HepG2 (cell line): ENCODE measurements at regions not wholly inside any gene's neighbourhood (a gene's known extent, or its start where the extent isn't known, plus 50 kb on each side); places are given as distances from the start of the nearest gene placed in this dataset.
A peak's percentile ranks its signal among the peaks of the same experiment; 100 is the strongest.

ENCODE experiments used
- ATAC-seq: fragments of 200-7000 bp; cut with Tn5 transposase; 3 replicates; pipeline ENCODE4 v1.9.1; 2020; ENCODE audit warnings: mild to moderate bottlenecking, moderate library complexity
- BruUV-seq: library from RNA; stranded (reverse); fragments of 400-500 nt; replicated peaks from 2 replicates; lab custom pipeline; 2021; lab: Mats Ljungman, UMichigan
- CTCF ChIA-PET: fragments of 300-600 bp; formaldehyde crosslinking; extraction: SDS; loops from one replicate; lab custom pipeline; 2021; ENCODE audit warnings: low total read pairs, inconsistent platforms, low intra/inter-chr PET ratio; lab: Yijun Ruan, JAX
- POLR2A ChIA-PET: fragments of 350-600 bp; sonication (Branson Sonifier 250); formaldehyde crosslinking; loops from one replicate; lab custom pipeline; 2020; ENCODE audit warnings: antibody characterized with exemption, inconsistent platforms; lab: Yijun Ruan, JAX
- DNase-seq: peaks from one replicate; pipeline ENCODE4 v3.0.0-alpha.2; 2015; ENCODE audit warnings: low spot score
- FAIRE-seq: peaks from 3 replicates; lab custom pipeline; 2011; peaks lifted over from hg19 to GRCh38; lab: Jason Lieb, UNC
- H2AFZ ChIP-seq: one replicate; pipeline ENCODE4 v1.6.1; 2011; ENCODE audit warnings: low read length, inconsistent platforms
- H3K27ac ChIP-seq: fragments of 300-600 bp; 3 replicates; pipeline ENCODE4 v1.8.0; 2011; ENCODE audit warnings: mixed run types, mild to moderate bottlenecking, mixed read lengths, low read length, inconsistent platforms; ENCODE audit not compliant: insufficient read depth; ENCODE audit errors: extremely low read length
- H3K27me3 ChIP-seq, 2 experiments: fragments of 200-600 bp in 1 of 2; 2 replicates in 1 of 2; 3 replicates in 1 of 2; pipeline versions ENCODE4 v1.6.0 to v1.8.0; 2011; ENCODE audit warnings: low read length in 2 of 2, mild to moderate bottlenecking in 2 of 2, moderate library complexity in 2 of 2, inconsistent platforms in 1 of 2; ENCODE audit not compliant: insufficient read depth in 2 of 2, control insufficient read depth in 1 of 2
- H3K36me3 ChIP-seq, 2 experiments: fragments of 200-600 bp in 1 of 2; replicated peaks in 1 of 2; 2 replicates in 1 of 2; 3 replicates in 1 of 2; pipeline versions ENCODE4 v1.5.1 to v1.8.0; 2011; ENCODE audit warnings: low read length in 2 of 2, inconsistent platforms in 1 of 2; ENCODE audit not compliant: insufficient read depth in 2 of 2, control insufficient read depth in 1 of 2
- H3K4me1 ChIP-seq: 2 replicates; pipeline ENCODE4 v1.5.1; 2012; ENCODE audit warnings: low read length, inconsistent platforms; ENCODE audit not compliant: insufficient read depth
- H3K4me2 ChIP-seq: 2 replicates; pipeline ENCODE4 v1.6.0; 2011; ENCODE audit warnings: low read depth, low read length, inconsistent platforms
- H3K4me3 ChIP-seq, 3 experiments: fragments of 200-600 bp in 1 of 3; sonication (generic), shearing (Covaris generic) in 1 of 3; replicated peaks in 1 of 3; 2 replicates each; pipeline ENCODE4 v1.5.1; 2011 to 2016; ENCODE audit warnings: low read length in 3 of 3, inconsistent platforms in 2 of 3, low read depth in 2 of 3, mild to moderate bottlenecking in 2 of 3, control low read depth in 1 of 3, mixed read lengths in 1 of 3; ENCODE audit not compliant: insufficient read depth in 1 of 3
- H3K79me2 ChIP-seq: one replicate; pipeline ENCODE4 v1.6.1; 2011; ENCODE audit warnings: low read length, inconsistent platforms; ENCODE audit not compliant: insufficient read depth
- H3K9ac ChIP-seq: 2 replicates; pipeline ENCODE4 v1.6.0; 2011; ENCODE audit warnings: mild to moderate bottlenecking, low read depth, low read length, inconsistent platforms; ENCODE audit not compliant: insufficient read depth
- H3K9me3 ChIP-seq: 2 replicates; pipeline ENCODE4 v1.5.1; 2012; ENCODE audit warnings: mild to moderate bottlenecking, low read length
- H4K20me1 ChIP-seq: 2 replicates; pipeline ENCODE4 v1.6.0; 2011; ENCODE audit warnings: inconsistent platforms, mild to moderate bottlenecking, low read length, moderate library complexity; ENCODE audit not compliant: insufficient read depth
- HMG20A ChIP-seq: IDR thresholded peaks from 2 replicates; pipeline ENCODE4 v1.6.1; 2016; ENCODE audit warnings: borderline replicate concordance
- HMGA1 ChIP-seq: sonication (generic); formaldehyde crosslinking; conservative IDR thresholded peaks from 2 replicates; pipeline ENCODE4 v1.4.0; 2020; ENCODE audit warnings: missing genetic modification reagents
- HOXA9 ChIP-seq: sonication (generic); formaldehyde crosslinking; IDR thresholded peaks from 2 replicates; pipeline ENCODE4 v1.8.1; 2022; ENCODE audit warnings: missing genetic modification reagents, mild to moderate bottlenecking, moderate library complexity, borderline replicate concordance
- NFKB2 ChIP-seq: sonication (generic); formaldehyde crosslinking; IDR thresholded peaks from 2 replicates; pipeline ENCODE4 v1.4.0; 2020; ENCODE audit warnings: missing genetic modification reagents, borderline replicate concordance
- SOX13 ChIP-seq, 3 experiments: fragments of 450-650 bp in 1 of 3; sonication (generic) in 1 of 3; formaldehyde crosslinking in 1 of 3; IDR thresholded peaks in 2 of 3; conservative IDR thresholded peaks in 1 of 3; 2 replicates each; pipeline versions ENCODE4 v1.5.0 to v1.6.1; 2016 to 2020; ENCODE audit warnings: antibody characterized with exemption in 1 of 3, mild to moderate bottlenecking in 1 of 3, missing compliant biosample characterization in 1 of 3, missing genetic modification reagents in 1 of 3, moderate library complexity in 1 of 3
- ZC3H4 ChIP-seq: sonication (generic); formaldehyde crosslinking; IDR thresholded peaks from 2 replicates; pipeline ENCODE4 v1.4.0; 2020; ENCODE audit warnings: missing genetic modification reagents, borderline replicate concordance
- ZFP36L1 ChIP-seq: sonication (generic); formaldehyde crosslinking; IDR thresholded peaks from 2 replicates; pipeline ENCODE4 v1.8.0; 2022; ENCODE audit warnings: mild to moderate bottlenecking, missing genetic modification reagents, moderate library complexity
- ZFP82 ChIP-seq: sonication (generic); formaldehyde crosslinking; IDR thresholded peaks from 2 replicates; pipeline ENCODE4 v1.5.1; 2020; ENCODE audit warnings: mild to moderate bottlenecking, missing genetic modification reagents, borderline replicate concordance
- ZNF34 ChIP-seq: sonication (generic); formaldehyde crosslinking; IDR thresholded peaks from 2 replicates; pipeline ENCODE4 v1.4.0; 2020; ENCODE audit warnings: mild to moderate bottlenecking, missing genetic modification reagents, borderline replicate concordance
- ZNF431 ChIP-seq: sonication (generic); formaldehyde crosslinking; IDR thresholded peaks from 2 replicates; pipeline ENCODE4 v1.9.0; 2022; ENCODE audit warnings: missing genetic modification reagents, low read depth, mild to moderate bottlenecking, borderline replicate concordance
- WGBS: methylation state at CpG from one replicate; pipeline ENCODE4 v1.1.6; 2017; ENCODE audit warnings: low lambda C conversion rate; 5-methylcytosine and 5-hydroxymethylcytosine counted together
- in situ Hi-C: cut with HindIII; loops from 2 replicates; pipeline ENCODE4 v1.10.0; 2017; ENCODE audit warnings: low pct_unique_long_range_greater_than_20kb; ENCODE audit not compliant: extremely low pct_ligation_motif_present
- intact Hi-C: fragments of 100-400 bp; cut with micrococcal nuclease; formaldehyde crosslinking; loops from one replicate; pipeline ENCODE4 v1.10.0; 2022; ENCODE audit not compliant: unreplicated experiment
- TF ChIP-seq, protein P1 (sequence below): sonication (generic); formaldehyde crosslinking; IDR thresholded peaks from 2 replicates; pipeline ENCODE4 v1.4.0; 2020; ENCODE audit warnings: missing genetic modification reagents, borderline replicate concordance
- TF ChIP-seq, protein P2 (sequence below): sonication (generic); formaldehyde crosslinking; IDR thresholded peaks from 2 replicates; pipeline ENCODE4 v1.4.0; 2020; ENCODE audit warnings: missing genetic modification reagents, borderline replicate concordance
- TF ChIP-seq, protein P3 (sequence below): sonication (generic); formaldehyde crosslinking; conservative IDR thresholded peaks from 2 replicates; pipeline ENCODE4 v1.4.0; 2020; ENCODE audit warnings: missing genetic modification reagents
- TF ChIP-seq, protein P4 (sequence below): sonication (generic); formaldehyde crosslinking; IDR thresholded peaks from 2 replicates; pipeline ENCODE4 v1.8.0; 2022; ENCODE audit warnings: mild to moderate bottlenecking, missing genetic modification reagents, borderline replicate concordance

DNA sequence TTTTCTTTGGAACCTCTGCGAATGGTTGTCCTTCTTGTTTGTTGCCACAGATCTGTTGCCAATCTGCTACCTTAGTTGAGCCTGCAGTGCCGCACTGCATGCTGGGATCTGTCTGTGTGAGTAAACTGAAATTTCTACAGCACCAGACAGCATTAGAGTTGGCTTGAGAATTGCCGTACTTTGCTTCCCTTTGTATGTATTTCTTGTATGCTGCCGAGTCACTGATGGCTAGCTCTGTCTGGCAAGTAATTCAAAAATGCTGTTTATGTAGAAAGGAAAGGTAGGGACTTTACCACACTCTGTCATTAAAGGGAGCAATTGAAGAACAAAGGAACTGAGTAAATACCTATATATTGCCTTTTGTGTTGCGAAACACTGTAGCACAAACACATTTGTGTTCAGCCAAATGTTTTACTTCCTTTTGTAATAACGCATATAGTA is 857.4 kb downstream of the USP25 start:
- Histone ChIP-seq H3K79me2 (no peaks in the 10 kb centered on the region), H3K36me3 (no peaks in the 10 kb centered on the region), H3K9ac (no peak overlapping the region), H3K9me3 (no peaks in the 10 kb centered on the region), H3K4me2 (no peak overlapping the region; the same call in 1 of the 2 replicates), H3K4me1 (peaks cover 9% of the 10 kb centered on the region), H3K27ac (no peak overlapping the region), H3K4me3 (no peak overlapping the region), H3K27me3 (no peaks in the 10 kb centered on the region), H2AFZ (no peak overlapping the region), H4K20me1 (no peaks in the 10 kb centered on the region)
- in situ Hi-C loops: no loop called here
- BruUV-seq: no TSS peak
- POLR2A ChIA-PET: no interaction called here
- peak; percentile 38 for DNase-seq
- intact Hi-C loops: no loop called here
- CTCF ChIA-PET: no interaction called here
- peak; percentile 74 for ATAC-seq
- FAIRE-seq: no peak
- WGBS: 12% methylated on average over 6 of the region's 6 CpGs
- TF ChIP-seq ZFP36L1 (CRISPR knock-in tag) (no peak), SOX13 (IDR thresholded peaks at IDR 0.05) (0 out of 2 replicates have a peak, but pooled peaks have one; percentile 29), SOX13 (CRISPR knock-in tag; conservative IDR thresholded peaks at IDR 0.05 in 1 of 2, IDR thresholded peaks at IDR 0.05 in 1 of 2) (peak in 1 of 2 experiments; percentile 91; a peak in 2 of 4 replicates), HMGA1 (CRISPR knock-in tag) (no peak), HOXA9 (CRISPR knock-in tag) (no peak), HMG20A (CRISPR knock-in tag) (peak; percentile 41; the same call in 1 of the 2 replicates), ZFP82 (CRISPR knock-in tag) (no peak), ZNF431 (CRISPR knock-in tag) (no peak), NFKB2 (no peak), ZC3H4 (CRISPR knock-in tag) (no peak), ZNF34 (CRISPR knock-in tag) (no peak)
- TF ChIP-seq, protein P1, sequence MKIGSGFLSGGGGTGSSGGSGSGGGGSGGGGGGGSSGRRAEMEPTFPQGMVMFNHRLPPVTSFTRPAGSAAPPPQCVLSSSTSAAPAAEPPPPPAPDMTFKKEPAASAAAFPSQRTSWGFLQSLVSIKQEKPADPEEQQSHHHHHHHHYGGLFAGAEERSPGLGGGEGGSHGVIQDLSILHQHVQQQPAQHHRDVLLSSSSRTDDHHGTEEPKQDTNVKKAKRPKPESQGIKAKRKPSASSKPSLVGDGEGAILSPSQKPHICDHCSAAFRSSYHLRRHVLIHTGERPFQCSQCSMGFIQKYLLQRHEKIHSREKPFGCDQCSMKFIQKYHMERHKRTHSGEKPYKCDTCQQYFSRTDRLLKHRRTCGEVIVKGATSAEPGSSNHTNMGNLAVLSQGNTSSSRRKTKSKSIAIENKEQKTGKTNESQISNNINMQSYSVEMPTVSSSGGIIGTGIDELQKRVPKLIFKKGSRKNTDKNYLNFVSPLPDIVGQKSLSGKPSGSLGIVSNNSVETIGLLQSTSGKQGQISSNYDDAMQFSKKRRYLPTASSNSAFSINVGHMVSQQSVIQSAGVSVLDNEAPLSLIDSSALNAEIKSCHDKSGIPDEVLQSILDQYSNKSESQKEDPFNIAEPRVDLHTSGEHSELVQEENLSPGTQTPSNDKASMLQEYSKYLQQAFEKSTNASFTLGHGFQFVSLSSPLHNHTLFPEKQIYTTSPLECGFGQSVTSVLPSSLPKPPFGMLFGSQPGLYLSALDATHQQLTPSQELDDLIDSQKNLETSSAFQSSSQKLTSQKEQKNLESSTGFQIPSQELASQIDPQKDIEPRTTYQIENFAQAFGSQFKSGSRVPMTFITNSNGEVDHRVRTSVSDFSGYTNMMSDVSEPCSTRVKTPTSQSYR (CRISPR knock-in tag): no peak
- TF ChIP-seq, protein P2, sequence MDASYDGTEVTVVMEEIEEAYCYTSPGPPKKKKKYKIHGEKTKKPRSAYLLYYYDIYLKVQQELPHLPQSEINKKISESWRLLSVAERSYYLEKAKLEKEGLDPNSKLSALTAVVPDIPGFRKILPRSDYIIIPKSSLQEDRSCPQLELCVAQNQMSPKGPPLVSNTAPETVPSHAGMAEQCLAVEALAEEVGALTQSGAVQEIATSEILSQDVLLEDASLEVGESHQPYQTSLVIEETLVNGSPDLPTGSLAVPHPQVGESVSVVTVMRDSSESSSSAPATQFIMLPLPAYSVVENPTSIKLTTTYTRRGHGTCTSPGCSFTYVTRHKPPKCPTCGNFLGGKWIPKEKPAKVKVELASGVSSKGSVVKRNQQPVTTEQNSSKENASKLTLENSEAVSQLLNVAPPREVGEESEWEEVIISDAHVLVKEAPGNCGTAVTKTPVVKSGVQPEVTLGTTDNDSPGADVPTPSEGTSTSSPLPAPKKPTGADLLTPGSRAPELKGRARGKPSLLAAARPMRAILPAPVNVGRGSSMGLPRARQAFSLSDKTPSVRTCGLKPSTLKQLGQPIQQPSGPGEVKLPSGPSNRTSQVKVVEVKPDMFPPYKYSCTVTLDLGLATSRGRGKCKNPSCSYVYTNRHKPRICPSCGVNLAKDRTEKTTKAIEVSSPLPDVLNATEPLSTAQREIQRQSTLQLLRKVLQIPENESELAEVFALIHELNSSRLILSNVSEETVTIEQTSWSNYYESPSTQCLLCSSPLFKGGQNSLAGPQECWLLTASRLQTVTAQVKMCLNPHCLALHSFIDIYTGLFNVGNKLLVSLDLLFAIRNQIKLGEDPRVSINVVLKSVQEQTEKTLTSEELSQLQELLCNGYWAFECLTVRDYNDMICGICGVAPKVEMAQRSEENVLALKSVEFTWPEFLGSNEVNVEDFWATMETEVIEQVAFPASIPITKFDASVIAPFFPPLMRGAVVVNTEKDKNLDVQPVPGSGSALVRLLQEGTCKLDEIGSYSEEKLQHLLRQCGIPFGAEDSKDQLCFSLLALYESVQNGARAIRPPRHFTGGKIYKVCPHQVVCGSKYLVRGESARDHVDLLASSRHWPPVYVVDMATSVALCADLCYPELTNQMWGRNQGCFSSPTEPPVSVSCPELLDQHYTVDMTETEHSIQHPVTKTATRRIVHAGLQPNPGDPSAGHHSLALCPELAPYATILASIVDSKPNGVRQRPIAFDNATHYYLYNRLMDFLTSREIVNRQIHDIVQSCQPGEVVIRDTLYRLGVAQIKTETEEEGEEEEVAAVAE: no peak
- TF ChIP-seq, protein P3, sequence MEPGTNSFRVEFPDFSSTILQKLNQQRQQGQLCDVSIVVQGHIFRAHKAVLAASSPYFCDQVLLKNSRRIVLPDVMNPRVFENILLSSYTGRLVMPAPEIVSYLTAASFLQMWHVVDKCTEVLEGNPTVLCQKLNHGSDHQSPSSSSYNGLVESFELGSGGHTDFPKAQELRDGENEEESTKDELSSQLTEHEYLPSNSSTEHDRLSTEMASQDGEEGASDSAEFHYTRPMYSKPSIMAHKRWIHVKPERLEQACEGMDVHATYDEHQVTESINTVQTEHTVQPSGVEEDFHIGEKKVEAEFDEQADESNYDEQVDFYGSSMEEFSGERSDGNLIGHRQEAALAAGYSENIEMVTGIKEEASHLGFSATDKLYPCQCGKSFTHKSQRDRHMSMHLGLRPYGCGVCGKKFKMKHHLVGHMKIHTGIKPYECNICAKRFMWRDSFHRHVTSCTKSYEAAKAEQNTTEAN (CRISPR knock-in tag): no peak
- TF ChIP-seq, protein P4, sequence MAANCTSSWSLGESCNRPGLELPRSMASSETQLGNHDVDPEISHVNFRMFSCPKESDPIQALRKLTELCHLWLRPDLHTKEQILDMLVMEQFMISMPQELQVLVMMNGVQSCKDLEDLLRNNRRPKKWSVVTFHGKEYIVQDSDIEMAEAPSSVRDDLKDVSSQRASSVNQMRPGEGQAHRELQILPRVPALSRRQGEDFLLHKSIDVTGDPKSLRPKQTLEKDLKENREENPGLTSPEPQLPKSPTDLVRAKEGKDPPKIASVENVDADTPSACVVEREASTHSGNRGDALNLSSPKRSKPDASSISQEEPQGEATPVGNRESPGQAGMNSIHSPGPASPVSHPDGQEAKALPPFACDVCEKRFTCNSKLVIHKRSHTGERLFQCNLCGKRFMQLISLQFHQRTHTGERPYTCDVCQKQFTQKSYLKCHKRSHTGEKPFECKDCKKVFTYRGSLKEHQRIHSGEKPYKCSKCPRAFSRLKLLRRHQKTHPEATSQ (CRISPR knock-in tag): no peak
